HFF-Myc (cell line): ENCODE measurements at regions not wholly inside any gene's neighbourhood (a gene's known extent, or its start where the extent isn't known, plus 50 kb on each side); places are given as distances from the start of the nearest gene placed in this dataset.

Experiments
- DNase-seq: peaks from one replicate; pipeline ENCODE4 v3.0.0-alpha.2; 2011; ENCODE audit warnings: low read depth; ENCODE audit errors: extremely low read depth
- H3K4me3 ChIP-seq: replicated peaks from 2 replicates; pipeline ENCODE4 v1.5.1; 2011; ENCODE audit warnings: low read depth, mild to moderate bottlenecking, control low read depth, low read length
- TF ChIP-seq, protein P1 (sequence below): IDR thresholded peaks from 2 replicates; pipeline ENCODE4 v1.5.1; 2012; ENCODE audit warnings: mild to moderate bottlenecking, low read depth, low read length, control low read depth; ENCODE audit errors: missing control alignments

DNA sequence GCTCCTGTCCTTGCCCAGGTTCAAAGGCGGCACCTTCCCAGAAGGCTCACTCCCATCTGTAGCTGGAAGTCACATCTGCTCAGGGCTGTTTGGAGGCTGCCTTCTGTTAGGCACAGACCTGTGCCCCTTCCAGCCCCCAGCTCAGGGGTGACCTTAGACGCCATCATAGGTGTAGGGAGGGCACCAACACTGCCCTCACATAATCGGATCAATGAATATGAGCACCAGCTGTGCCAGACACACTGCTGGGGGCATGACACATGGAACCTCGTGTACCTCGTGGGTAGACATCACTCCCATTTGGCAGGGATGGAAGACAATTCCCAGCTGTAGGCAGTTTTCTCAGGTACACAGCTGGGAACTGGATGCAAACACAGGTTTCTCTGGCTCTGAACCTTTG lies 220.7 kb upstream of the ASIC2 start:
- DNase-seq: no peak
- H3K4me3 ChIP-seq: no peak overlapping the region
- TF ChIP-seq, protein P1, sequence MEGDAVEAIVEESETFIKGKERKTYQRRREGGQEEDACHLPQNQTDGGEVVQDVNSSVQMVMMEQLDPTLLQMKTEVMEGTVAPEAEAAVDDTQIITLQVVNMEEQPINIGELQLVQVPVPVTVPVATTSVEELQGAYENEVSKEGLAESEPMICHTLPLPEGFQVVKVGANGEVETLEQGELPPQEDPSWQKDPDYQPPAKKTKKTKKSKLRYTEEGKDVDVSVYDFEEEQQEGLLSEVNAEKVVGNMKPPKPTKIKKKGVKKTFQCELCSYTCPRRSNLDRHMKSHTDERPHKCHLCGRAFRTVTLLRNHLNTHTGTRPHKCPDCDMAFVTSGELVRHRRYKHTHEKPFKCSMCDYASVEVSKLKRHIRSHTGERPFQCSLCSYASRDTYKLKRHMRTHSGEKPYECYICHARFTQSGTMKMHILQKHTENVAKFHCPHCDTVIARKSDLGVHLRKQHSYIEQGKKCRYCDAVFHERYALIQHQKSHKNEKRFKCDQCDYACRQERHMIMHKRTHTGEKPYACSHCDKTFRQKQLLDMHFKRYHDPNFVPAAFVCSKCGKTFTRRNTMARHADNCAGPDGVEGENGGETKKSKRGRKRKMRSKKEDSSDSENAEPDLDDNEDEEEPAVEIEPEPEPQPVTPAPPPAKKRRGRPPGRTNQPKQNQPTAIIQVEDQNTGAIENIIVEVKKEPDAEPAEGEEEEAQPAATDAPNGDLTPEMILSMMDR: no peak

DNA sequence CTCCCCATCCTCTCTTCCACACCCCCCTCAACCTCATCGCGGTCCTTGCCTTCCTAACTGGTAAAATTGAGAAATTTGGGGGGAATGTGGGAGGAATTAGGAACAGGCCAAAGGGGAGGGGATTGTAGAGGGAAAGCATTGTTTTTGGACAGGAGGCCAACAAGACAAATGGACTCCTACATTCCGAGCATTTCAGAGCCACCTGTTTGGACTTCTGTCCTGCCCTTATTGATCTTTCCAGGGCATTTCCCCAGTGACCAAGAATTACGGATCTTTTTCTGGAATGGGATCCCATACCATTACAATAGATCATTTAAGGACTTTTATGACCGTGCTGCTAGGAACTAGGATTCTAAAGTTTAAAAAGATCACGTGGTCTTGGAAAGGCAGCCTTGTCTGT lies 221.3 kb upstream of the ASIC2 start:
- TF ChIP-seq, protein P1: no peak
- H3K4me3 ChIP-seq: no peak overlapping the region
- DNase-seq: no peak

DNA sequence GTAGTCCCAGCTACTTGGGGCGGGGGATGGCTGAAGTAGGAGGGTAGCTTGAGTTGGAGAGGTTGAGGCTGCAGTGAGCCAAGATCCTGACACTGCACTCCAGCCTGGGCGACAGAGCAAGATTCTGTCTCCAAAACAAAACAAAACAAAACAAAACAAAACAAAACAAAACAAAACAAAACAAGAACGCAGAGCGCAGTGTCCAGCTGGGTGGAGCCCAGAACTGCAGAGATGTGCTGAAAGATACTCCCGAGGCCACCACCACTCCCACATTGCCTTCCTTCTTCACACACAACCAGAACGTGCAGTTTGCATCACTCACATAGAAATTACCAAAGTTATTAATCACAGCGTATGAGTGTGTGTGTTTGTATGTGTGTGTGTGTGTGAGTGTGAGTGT lies 222.9 kb upstream of the ASIC2 start:
- no peak overlapping the region for H3K4me3 ChIP-seq
- no peak for DNase-seq
- TF ChIP-seq, protein P1: no peak

DNA sequence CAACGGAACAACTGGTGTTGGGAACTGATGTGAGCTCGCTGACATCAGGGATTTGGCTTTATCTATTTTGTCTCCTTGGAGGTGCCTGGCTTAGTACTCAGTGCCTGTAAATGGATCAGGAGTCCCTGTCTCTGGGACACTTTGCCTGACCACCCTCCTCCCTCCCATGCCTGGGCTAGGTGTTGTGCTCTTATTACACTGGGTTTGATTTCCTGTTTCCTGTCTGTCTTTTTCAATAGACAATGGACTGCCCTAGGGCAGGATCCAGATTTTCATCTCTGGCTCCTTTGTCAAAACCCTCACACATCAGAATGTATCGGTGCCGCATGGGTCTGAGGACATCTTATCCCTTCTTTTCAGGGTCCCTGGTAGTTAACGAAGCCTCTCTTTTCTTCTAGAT lies 223.6 kb upstream of the ASIC2 start:
- DNase-seq: no peak
- TF ChIP-seq, protein P1: no peak
- no peak overlapping the region for H3K4me3 ChIP-seq

DNA sequence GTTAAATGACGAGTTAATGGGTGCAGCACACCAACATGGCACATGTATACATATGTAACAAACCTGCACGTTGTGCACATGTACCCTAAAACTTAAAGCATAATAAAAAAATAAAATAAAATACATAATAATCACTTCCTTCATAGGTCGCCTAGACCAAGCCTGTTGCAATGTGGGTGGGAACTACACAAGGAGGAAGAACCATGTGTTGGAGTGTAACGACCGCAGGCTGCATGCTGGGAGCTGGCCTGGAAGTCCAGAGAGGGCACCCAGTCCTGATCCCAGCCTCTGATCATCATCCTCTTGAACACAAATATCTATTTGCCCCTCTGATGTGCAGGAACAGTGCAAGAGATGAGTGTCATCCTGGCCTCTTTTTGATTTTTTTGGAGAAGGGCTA lies 224.7 kb upstream of the ASIC2 start:
- no peak overlapping the region for H3K4me3 ChIP-seq
- no peak for DNase-seq
- TF ChIP-seq, protein P1: no peak

DNA sequence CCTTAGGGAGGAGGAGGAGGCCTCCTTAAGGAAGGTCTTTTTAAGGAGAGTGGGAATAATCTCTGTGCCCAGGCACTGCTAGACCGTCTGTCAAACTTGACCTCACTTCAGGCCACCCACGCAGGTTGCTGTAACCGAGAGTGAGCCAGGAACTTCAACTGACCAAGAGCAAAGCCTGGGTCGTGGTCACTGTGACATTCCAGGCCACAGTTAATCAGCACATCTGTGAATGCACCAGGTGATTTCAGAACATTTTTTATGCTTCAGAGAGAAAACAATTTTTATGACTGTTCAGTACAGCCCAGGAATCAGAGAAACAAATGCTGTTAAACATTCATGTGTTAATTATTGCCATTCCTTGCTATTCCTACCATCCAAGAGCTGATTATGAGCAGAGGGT lies 226.6 kb upstream of the ASIC2 start:
- no peak for DNase-seq
- no peak overlapping the region for H3K4me3 ChIP-seq
- TF ChIP-seq, protein P1: no peak
